ENCODE measurements at regions not wholly inside any gene's neighbourhood (a gene's known extent, or its start where the extent isn't known, plus 50 kb on each side); places are given as distances from the start of the nearest gene placed in this dataset.
A peak's percentile ranks its signal among the peaks of the same experiment; 100 is the strongest.
"Not testable (repeated sequence)": the region's sequence is repeated elsewhere in the genome, so short reads cannot be mapped to it uniquely, and the experiment has no call there.

DNA sequence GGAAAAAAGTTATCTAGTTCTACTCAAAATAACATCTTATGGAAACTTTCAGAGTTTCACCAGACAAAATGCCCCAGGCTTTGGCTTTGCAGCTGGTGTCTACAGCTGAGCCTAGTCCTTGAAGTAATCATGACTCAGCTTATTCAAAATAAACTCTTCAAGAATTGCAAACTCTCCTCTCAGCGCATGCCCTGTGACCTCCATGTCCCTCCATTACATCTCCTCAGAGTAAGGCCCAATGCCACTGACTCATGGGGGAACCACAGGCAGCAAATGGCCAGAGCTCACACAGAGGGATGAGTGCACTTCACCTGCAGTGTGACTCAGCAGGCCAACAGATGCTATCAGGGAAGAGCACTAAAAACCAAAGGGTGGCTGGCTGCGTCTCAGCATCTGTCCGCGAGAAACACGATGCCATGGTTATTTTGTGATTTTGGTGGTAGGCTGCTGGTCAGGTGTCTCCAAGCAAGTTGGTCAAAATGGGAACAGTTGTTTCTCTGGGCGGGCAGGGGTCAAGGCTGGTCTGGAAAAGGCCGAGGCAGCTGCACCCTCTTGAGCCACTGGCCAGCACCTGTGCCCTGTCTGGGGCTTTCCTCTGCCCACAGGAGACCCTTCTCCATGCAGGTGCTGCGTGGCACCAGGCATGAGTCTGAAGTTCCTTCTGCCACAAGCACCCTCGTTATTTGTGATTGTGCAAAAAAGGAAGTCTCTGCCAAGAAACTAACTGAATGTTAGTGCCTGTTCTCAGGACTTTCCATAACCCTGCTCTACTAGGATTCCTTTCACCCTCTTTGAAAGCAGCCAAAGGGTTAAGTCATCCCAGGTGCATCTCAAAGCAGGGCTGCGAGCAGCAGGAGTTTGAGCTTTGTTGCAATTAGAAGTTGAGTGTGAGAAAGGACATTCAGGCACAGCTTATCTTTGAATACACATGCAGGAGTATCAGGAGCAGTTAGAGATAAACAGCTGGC, 118.1 kb upstream of the PLGLB2 start:
- H3K27ac ChIP-seq: peak overlapping the region; percentile 64 to 80; a peak in 4 of 6 replicates
- H3K9me3 ChIP-seq, H3K4me1 ChIP-seq, POLR2A ChIA-PET, CTCF ChIA-PET, H3K4me3 ChIP-seq: not testable (repeated sequence)
- ATAC-seq (peak; percentile 97 to 98), DNase-seq (ENCODE audit: low read depth in 1 of 2, low spot score in 1 of 2) (peak in 1 of 2 experiments; percentile 83), FAIRE-seq (peak; percentile 95)
- 0 out of 3 replicates have a peak overlapping the region, but pooled peaks have one; percentile 12 for H3K4me2 ChIP-seq
- TF ChIP-seq NFE2L2 (conservative IDR thresholded peaks at IDR 0.05; ENCODE audit: low read length) (peak; percentile 69), GATA3 (IDR thresholded peaks at IDR 0.05; ENCODE audit: borderline replicate concordance) (peak; percentile 47; the same call in 1 of the 2 replicates)
- 67% methylated on average over 9 of the region's 10 CpGs for WGBS (ENCODE audit: missing lambda C conversion rate)

DNA sequence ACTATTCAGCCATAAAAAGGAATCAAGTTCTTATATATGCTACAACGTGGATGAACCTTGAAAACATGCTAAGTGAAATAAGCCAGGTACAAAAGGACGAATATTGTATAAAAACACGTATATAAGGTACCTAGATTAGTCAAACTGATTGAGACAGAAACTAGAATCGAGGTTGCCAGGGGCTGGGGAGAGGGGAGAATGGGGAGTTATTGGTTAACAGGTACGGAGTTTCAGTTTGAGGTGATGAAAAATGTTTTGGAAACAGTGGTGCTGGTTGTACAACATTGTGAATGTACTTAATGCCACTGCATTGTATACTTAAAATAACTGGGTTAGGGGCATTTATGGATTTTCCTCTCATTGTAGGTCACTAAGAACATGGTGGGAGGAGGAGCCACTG, 117.0 kb upstream of the PLGLB2 start:
- H3K4me3 ChIP-seq; H3K4me1 ChIP-seq; H3K4me2 ChIP-seq; POLR2A ChIA-PET; DNase-seq (ENCODE audit: low read depth in 1 of 2, low spot score in 1 of 2); ATAC-seq; CTCF ChIA-PET; H3K27ac ChIP-seq; H3K9me3 ChIP-seq; FAIRE-seq: not testable (repeated sequence)
- WGBS (ENCODE audit: missing lambda C conversion rate): no CpG with 5 or more reads among the region's 5 CpGs

DNA sequence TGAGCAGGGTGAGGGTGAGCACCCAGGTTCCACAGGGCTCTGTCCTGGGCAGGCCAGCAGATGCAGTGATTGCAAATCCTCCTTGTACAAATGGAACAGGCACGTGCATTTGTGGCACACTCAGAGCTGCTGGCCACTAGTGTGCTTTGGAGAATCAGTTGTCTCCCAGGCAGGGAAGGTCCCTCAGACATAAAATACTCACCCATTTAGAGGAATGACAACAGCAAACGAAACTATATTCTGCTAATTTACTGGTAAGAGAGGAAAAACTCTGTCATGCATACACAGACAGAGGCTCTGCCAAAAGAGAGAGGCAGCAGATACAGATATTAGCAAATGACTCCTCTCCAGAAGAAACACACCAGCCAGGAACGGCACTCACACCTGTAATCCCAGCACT, 116.5 kb upstream of the PLGLB2 start:
- ATAC-seq; CTCF ChIA-PET; H3K4me3 ChIP-seq; H3K9me3 ChIP-seq; DNase-seq (ENCODE audit: low read depth in 1 of 2, low spot score in 1 of 2); POLR2A ChIA-PET; FAIRE-seq; H3K4me1 ChIP-seq; H3K27ac ChIP-seq; H3K4me2 ChIP-seq: not testable (repeated sequence)
- WGBS (ENCODE audit: missing lambda C conversion rate): 75% methylated on average over 2 of the region's 3 CpGs

DNA sequence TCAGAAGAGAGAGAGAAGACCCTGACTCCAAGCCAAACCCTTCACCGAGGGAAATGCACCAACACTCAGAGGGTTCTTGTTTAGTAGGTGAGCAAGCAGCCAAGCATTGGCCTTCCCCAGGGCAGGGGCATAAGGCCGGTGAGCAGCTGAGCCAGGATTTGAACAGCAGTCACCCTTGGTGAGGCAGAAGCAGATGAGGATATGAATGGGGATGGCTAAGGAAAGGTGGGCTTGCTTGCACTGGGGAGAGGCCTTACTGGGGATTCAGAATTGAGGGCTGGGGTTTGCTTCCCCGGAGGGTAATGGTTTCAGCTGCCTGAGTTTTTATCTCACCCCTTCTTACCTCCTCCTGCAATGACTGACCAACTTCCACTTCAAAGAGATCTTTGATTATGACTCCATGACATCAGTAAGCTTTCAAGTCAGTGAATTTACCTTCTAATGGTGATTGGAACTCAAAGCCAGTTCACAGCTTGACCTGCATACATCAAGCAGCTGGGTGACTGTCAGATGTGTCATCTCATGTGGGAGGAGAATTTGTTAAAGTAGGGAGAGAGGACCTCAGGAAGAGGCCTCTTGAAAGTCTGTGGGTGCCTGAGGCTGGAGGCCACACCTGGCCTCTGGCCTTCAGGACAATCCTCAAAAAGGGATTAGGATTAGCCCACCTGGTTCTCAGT, 114.5 kb upstream of the PLGLB2 start:
- POLR2A ChIA-PET; FAIRE-seq; H3K4me1 ChIP-seq; CTCF ChIA-PET; H3K9me3 ChIP-seq; ATAC-seq; H3K4me2 ChIP-seq; DNase-seq (ENCODE audit: low read depth in 1 of 2, low spot score in 1 of 2); H3K4me3 ChIP-seq: not testable (repeated sequence)
- WGBS (ENCODE audit: missing lambda C conversion rate): 76% methylated on average over 3 of the region's 3 CpGs
- 0 out of 6 replicates have a peak overlapping the region, but pooled peaks of 1 of the 2 experiments have one; percentile 31 for H3K27ac ChIP-seq

DNA sequence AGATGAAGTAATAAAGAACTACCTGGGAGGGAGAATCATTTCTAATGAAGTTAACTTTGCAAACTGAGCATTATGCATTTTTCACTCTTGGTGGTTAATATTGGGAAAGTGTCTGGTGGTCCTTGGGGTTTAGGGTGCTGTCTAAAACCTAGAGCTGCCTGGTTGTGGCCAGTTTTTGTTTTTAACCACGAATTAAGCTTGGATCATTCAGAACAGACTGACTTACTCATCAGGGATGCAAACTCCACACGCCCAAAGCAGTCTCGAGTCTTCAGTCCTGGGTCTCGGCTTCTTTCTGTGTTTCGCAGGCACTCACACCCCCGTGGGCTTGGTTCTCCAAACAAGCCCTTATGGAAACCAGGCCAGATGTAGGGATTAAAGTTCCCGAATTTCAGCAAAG, 113.8 kb upstream of the PLGLB2 start:
- H3K4me2 ChIP-seq; DNase-seq (ENCODE audit: low read depth in 1 of 2, low spot score in 1 of 2); CTCF ChIA-PET; FAIRE-seq; H3K4me1 ChIP-seq; H3K9me3 ChIP-seq; H3K4me3 ChIP-seq; H3K27ac ChIP-seq; ATAC-seq; POLR2A ChIA-PET: not testable (repeated sequence)
- WGBS (ENCODE audit: missing lambda C conversion rate): 93% methylated on average over 6 of the region's 7 CpGs

DNA sequence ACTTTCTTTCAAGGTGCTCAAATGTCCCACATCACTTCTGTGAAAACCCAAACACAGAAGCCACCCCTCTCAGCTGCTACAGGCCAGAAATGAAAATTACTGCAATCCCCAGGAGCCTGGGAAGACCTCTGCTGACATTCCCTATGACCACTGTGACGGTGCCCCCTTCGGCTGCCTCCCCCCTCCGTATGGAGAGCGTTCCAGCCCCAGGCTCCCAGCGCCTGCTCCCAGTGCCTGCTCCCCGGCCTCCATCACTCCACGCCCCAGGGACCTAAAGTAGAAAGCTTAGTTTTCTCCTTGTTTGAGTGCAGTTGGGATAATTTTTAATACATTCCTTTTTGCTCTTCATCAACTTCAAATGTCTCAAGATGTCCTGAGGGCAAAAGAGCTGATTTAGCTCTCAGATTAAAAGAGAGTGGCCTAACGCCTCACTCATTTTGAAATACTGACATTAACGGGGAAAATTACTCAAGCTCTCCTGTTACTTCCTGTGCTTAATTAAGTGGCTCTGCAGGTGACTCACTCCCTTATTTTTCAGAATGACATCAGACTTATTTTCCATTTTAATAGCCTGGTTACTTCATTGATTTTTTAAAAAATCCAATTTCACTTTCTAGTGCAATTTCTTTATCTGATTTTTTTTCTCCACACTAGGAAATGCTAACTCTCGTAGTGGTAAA, 112.8 kb upstream of the PLGLB2 start:
- H3K4me3 ChIP-seq; H3K4me1 ChIP-seq; CTCF ChIA-PET; DNase-seq (ENCODE audit: low read depth in 1 of 2, low spot score in 1 of 2); FAIRE-seq; ATAC-seq; POLR2A ChIA-PET; H3K9me3 ChIP-seq; H3K4me2 ChIP-seq: not testable (repeated sequence)
- H3K27ac ChIP-seq: peak overlapping the region in 1 of 2 experiments; percentile 52; a peak in 1 of 6 replicates
- WGBS (ENCODE audit: missing lambda C conversion rate): 97% methylated on average over 8 of the region's 10 CpGs

DNA sequence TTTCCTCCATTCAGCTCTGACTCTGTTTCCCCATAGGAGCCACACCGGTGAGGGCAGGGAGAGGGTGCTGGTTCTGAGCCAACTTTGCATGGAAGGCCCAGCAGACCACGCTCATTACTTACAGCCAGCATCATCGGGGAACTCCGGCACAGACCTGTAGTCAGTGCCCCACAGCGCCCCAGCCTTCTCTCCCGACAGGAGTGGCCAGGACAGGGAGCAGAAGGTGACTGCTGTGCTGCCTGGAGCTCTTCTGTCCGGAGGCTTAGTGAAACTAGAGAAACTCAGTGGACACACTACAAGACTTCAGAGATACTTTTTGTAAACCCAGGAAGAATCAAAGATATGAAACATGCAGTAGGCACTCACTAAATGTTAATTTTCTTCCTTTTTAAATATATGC, 111.6 kb upstream of the PLGLB2 start:
- H3K4me3 ChIP-seq; POLR2A ChIA-PET; FAIRE-seq; CTCF ChIA-PET; ATAC-seq; H3K27ac ChIP-seq; H3K4me1 ChIP-seq; DNase-seq (ENCODE audit: low read depth in 1 of 2, low spot score in 1 of 2); H3K9me3 ChIP-seq; H3K4me2 ChIP-seq: not testable (repeated sequence)
- WGBS (ENCODE audit: missing lambda C conversion rate): 87% methylated on average over 5 of the region's 7 CpGs

DNA sequence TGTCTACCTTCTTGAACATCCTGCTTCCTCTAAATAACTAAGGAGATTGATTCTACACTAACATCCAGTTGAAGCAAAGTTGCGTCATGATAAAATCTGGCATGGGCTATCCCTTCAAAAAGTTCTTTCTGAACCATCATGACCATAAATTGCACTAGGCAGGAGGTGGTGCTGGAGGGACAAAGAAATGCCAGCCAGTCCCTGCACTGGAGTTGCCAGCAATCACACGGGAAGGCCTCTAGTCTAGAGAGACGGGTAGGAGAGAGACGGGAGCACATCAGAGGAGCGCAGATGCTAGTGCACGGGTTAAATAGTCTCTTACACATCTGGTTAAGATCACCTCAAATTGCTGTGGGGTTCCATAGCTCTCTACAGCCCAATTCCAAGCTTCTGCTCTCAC, 111.2 kb upstream of the PLGLB2 start:
- H3K4me2 ChIP-seq; H3K4me1 ChIP-seq; CTCF ChIA-PET; H3K4me3 ChIP-seq; H3K27ac ChIP-seq; POLR2A ChIA-PET; H3K9me3 ChIP-seq; DNase-seq (ENCODE audit: low read depth in 1 of 2, low spot score in 1 of 2); FAIRE-seq: not testable (repeated sequence)
- ATAC-seq: 0 out of 6 replicates have a peak, but pooled peaks of 1 of the 2 experiments have one; percentile 13
- 85% methylated on average over 5 of the region's 6 CpGs for WGBS (ENCODE audit: missing lambda C conversion rate)

DNA sequence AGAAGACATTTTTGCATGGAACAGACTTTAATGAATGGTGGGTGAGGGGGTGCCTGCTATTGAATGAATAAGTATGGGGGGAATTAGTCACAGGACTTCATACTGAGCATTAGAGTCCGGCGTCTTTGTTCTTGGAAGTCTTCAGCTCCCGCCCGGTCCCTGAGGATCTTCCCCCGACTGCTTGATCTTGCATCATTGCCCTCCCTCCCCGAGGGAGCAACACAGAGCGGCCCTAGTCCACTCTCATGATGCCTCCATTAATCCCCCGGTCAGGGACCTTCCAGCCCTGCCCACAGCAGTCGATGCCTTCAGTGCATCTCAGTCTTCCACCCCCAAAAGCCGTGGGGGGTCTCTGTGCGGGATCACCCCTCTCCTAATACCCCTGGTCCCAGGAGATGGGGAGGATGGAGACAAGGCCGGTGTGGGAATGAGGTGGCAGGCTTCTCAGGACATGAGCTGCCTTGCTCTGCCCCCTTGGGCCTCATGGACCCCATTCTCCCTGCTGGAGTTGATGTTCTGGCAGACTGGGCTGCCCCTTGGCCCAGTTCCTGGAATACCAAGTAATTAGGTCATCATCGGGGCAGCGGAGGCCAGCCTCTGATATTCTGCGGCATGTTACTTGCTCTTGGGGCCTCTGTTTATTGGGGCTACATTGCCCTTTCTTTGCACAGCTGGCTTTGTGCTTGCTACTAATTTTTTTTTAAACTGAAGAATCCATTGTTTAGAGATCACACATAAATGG, 110.5 kb upstream of the PLGLB2 start:
- WGBS (ENCODE audit: missing lambda C conversion rate): 84% methylated on average over 12 of the region's 15 CpGs
- ATAC-seq; H3K4me1 ChIP-seq; POLR2A ChIA-PET; DNase-seq (ENCODE audit: low read depth in 1 of 2, low spot score in 1 of 2); CTCF ChIA-PET; H3K27ac ChIP-seq; H3K4me3 ChIP-seq; H3K4me2 ChIP-seq; H3K9me3 ChIP-seq: not testable (repeated sequence)
- FAIRE-seq: peak; percentile 43

DNA sequence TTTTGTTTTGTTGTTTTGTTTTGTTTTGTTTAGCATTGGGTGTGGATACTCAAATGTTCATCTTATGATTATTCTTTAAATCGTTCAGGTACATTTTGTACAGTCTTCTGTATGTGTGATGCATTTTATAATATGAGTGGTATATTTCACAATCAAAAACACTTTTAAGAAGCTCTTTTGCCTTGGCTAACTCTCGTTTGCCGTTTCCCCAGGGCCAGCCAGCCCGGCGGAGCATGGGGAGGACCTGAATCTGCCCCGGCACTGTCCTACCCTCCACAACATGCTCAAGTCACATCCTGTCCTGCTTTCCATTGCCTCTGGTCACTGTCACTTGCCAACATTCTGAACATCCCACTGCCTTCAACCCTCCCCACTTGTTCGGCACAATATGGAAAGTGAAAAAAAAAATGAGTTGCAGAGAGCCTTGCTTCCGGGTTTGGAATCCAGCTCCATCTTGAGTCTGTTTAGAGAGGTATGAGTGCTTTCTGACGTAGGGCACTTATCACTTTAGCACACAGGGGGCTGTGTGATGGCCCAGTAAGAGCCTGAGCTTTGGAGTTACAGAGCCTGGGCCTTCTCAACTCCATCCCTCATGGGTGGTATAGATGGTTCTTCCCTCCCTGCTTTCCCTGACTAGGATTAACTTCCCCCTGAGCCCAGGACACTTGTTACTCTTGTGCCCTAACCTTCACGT, 109.6 kb upstream of the PLGLB2 start:
- CTCF ChIA-PET; H3K4me1 ChIP-seq; H3K9me3 ChIP-seq; H3K27ac ChIP-seq; DNase-seq (ENCODE audit: low read depth in 1 of 2, low spot score in 1 of 2); H3K4me3 ChIP-seq; H3K4me2 ChIP-seq; ATAC-seq; POLR2A ChIA-PET; FAIRE-seq: not testable (repeated sequence)
- WGBS (ENCODE audit: missing lambda C conversion rate): 90% methylated on average over 9 of the region's 10 CpGs
